ENCODE measurements at regions not wholly inside any gene's neighbourhood (a gene's known extent, or its start where the extent isn't known, plus 50 kb on each side); places are given as distances from the start of the nearest gene placed in this dataset.

DNA sequence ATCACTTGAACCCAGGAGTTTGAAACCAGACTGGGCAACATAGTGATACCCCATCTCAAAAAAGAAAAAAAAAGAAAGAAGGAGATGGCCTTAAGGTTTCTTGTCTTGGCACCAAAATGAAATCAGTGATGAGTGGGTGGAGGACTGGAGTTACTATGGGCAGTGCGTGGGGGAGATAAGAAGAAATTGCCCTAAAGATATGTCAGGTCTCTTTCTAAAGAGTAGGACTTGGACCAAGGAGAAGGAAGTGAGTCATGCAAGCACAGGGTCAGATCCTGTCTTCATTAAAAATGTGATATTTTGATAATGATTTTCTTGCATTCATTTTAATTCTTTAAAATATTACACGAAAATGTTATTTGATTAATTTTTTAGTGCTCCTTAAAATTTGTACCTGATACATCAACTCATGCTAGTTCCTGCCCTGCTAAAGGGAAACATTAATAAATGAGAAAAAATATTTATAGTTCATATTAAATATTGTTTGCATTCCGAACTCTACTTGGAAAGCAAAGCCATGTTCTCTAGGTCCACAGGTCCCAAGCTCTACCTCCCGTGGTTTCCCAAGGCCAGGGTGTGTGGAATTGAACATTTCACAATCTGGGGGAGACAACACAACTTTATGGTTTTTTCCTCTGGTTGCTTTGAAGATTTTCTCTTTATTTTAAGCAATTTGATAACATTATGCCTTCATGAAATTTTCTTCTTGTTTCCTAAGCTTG is 62.6 kb upstream of the CTLA4 start:
- no peak for TF ChIP-seq CTCF (conservative IDR thresholded peaks at IDR 0.05 in 1 of 2, IDR thresholded peaks at IDR 0.05 in 1 of 2; ENCODE audit: extremely low read depth in 1 of 2, insufficient read depth in 1 of 2, low read depth in 1 of 2, low read length in 2 of 2)
- TF ChIP-seq EZH2 (IDR thresholded peaks at IDR 0.05; ENCODE audit: borderline replicate concordance, low read length) = no peak

Measured in mammary epithelial cell (primary cell).